WI38 (cell line): ENCODE measurements at regions not wholly inside any gene's neighbourhood (a gene's known extent, or its start where the extent isn't known, plus 50 kb on each side); places are given as distances from the start of the nearest gene placed in this dataset.

Experiments used
- H3K4me3 ChIP-seq: 2 replicates; pipeline ENCODE4 v1.5.1; 2011; ENCODE audit warnings: low read depth, mild to moderate bottlenecking, control low read depth, low read length
- CTCF ChIP-seq: IDR thresholded peaks from 2 replicates; pipeline ENCODE4 v1.5.1; 2012; ENCODE audit warnings: low read depth, mild to moderate bottlenecking, control low read depth, low read length

- no peak for TF ChIP-seq CTCF
- H3K4me3 ChIP-seq = no peak overlapping the region
Observed at GRCh38 chr1:234546387-234546704, 63.6 kb downstream of the IRF2BP2 start.

- TF ChIP-seq CTCF = no peak
- H3K4me3 ChIP-seq = no peak overlapping the region
Observed at GRCh38 chr1:234545517-234546386, 64.2 kb downstream of the IRF2BP2 start.

GRCh38 chr1:234544087-234544579 lies 65.2 kb upstream of the TARBP1 start:
- H3K4me3 ChIP-seq = no peak overlapping the region
- TF ChIP-seq CTCF = no peak

GRCh38 chr1:234543442-234544086 lies 64.6 kb upstream of the TARBP1 start:
- no peak for TF ChIP-seq CTCF
- no peak overlapping the region for H3K4me3 ChIP-seq

GRCh38 chr1:234542211-234542850 lies 63.4 kb upstream of the TARBP1 start:
- no peak overlapping the region for H3K4me3 ChIP-seq
- no peak for TF ChIP-seq CTCF

- no peak for TF ChIP-seq CTCF
- no peak overlapping the region for H3K4me3 ChIP-seq
Observed at GRCh38 chr1:234541286-234541975, 62.5 kb upstream of the TARBP1 start.
